GM18870 (cell line): ENCODE measurements at regions not wholly inside any gene's neighbourhood (a gene's known extent, or its start where the extent isn't known, plus 50 kb on each side); places are given as distances from the start of the nearest gene placed in this dataset.

Source experiments
- ATAC-seq: cut with Tn5 transposase; IDR thresholded peaks from one replicate; pipeline ENCODE4 v1.9.1; 2021; ENCODE audit warnings: moderate library complexity; ENCODE audit not compliant: unreplicated experiment

DNA sequence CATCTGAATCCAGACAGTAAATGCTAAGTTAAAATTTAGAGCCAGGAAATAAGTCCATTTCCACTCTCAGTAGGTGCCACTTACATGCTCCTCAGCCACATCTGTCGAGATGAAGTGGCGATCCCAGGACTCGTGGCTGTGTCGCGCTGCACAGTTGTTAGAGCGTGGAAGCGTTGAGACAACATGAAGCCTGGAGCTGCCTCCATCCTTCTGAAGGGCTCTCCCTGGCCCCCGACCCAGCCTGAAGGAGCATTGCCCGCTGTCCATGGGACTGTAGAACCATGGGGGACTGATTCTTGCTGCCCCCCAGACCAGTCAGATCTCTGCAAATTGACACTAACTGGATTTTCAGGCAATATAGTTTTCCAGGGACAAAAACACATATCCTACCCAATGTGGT, 58.9 kb downstream of the IRX1 start:
- no peak for ATAC-seq

DNA sequence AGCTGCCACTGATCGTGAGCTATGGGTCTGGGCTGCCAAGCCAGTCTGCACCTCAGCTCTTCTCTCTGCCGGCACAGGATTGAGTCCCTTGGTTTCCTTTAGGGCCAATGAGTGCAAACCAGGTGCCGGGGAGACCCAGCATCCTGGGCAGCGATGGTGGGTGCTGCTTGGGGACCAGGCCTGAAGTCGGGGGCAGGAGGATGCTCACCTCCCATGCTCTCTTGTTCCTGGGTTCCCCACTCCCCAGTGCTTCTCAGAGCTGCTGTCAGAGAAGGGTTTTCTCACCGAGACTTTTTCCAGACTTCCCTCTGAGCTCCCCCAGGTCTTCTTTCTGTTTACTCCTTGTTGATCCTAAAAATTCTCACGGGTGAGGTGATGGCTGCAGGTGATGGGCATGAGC, 61.2 kb downstream of the IRX1 start:
- no peak for ATAC-seq

DNA sequence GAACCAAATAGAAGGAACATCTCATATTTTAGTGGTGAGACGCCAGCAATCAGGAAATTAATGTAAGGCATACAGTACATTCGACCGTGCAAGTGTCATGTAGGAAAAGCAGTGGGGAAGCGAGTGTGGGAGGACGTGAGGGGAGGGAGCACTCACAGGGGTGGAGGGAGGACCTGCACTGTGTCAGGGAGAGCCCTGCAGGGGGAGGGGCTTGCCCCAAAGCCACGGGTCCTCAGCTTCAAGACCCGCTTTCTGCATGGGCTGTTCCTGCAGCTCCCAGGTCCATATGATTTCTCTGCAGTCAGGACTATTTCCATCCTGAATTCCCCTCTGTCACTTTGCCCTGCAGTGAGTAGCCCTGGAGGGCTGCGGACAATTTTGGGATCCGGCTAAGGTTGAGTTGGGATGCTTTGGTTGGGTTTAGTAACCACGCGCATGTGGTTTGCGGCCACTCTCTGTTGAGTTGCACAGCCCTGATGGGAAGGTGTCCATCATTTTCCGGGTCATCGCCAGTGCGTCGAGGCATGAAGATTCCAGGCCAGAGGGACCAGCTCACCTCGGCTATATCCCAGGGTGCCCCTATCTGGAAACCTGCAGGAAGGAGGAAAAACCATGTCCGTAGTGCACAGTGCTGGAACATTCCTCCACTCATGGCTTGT, 61.9 kb downstream of the IRX1 start:
- ATAC-seq = no peak

DNA sequence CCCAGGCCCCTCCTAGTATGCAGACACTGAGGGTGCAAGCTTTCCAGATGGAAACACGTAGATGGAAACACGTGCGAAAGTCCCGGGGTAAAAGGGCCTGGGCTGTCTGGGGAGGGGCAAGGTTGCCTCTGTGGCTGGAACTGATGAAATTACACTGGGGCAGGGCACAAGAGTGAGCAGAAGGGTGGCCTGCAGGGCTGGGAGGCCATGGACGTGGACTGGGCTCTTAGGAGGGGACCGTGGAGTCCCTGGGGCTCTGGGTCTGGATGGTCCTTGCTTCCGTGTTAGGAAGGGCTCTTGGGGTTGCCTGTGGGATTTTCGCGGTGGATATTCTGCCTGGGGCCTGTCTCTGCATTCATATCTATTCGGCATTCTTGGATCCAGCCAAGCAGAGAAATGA, 63.3 kb downstream of the IRX1 start:
- no peak for ATAC-seq

DNA sequence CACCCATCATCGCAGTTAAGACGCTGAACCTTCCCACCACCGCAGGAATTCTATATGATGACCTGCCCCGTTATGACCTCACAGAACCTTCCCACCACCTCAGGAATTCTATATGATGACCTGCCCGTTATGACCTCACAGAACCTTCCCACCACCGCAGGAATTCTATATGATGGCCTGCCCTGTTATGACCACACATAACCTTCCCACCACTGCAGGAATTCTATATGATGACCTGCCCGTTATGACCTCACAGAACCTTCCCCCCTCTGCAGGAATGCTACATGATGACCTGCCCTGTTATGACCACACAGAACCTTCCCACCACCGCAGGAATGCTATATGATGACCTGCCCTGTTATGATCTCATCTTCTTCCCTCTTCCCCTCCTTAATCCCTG, 64.3 kb downstream of the IRX1 start:
- no peak for ATAC-seq

DNA sequence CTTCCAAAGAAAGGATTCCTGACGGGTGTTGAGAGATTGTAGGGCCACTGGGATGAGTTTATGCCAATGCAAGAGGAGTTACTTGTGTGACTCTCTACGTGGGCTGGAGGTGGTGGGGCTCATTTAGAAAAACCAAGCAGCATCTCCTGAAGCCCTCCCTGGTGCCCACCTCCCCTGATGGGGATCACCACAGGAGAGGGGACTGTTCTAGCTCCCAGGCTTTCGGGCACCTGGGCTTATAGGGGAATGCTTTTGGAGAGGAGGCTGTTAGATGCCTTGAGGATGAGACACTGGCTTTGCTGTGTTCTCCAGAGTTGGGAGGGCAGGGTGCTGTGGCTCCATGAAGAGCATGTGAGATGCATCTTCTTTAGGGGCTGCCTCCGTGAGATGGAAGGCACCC, 65.0 kb downstream of the IRX1 start:
- no peak for ATAC-seq

DNA sequence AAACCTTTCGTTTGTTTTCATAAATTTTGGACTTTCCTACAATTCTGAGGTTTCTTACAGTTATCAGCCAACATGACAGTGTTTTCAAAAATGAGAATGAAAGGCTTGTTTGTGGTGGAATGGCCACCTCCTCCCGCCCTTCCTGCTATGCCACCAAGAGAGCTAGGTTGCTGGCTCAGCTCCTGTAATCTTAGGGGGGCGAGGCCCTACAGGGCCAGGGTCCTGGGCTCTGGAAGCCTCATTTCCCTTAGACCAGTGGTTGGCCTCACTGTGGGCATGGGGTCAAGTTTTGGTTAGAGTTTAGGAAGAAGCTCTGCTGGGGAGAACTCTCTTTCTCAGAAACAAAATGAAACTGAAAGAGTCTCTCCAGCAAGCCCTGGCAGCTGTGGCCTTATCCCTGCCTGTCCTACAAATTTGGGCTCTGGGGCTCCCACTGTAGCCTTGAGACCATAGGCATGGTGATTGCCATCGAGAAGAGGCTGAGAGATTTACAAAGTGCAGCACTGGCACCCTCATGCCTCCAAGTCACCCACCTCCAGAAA, 66.2 kb downstream of the IRX1 start:
- ATAC-seq = no peak

DNA sequence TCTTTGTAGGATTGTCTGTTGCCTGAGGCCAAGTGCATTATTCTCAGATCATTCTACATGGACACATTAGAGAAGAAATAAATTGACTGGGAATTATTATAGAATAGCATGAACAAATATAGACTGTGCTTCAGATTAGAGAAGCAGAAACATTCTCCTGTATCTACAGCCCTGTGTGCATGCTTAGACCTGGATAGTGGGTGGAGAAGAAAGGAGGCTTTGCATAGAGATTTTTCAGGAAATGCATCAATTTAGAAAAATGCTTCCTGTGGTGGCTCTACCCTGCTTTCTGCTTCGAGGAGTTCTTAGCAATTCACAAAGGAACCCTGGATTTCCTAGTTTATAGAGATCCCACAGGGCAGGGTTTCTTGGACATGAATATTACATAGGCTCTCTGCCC, 66.7 kb downstream of the IRX1 start:
- no peak for ATAC-seq

DNA sequence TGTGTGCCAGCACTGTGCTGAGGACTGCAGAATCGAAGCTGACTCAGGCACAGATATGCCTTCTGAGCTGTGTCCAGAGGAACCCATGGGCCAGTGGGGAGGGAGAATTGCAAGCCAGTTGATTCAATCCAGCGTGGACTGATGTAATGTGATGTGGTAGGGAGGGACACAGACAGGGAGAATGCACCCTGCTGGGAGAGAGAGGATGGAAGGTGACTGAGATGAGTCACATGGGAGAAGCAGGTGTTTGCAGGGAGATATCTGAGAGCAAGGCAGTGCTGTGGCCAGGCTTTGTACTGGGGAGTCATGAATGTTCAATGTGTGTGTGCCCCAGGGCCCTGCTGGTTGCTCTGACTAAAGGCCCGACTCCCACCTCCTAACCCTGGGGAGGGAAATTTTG, 75.7 kb downstream of the IRX1 start:
- no peak for ATAC-seq

DNA sequence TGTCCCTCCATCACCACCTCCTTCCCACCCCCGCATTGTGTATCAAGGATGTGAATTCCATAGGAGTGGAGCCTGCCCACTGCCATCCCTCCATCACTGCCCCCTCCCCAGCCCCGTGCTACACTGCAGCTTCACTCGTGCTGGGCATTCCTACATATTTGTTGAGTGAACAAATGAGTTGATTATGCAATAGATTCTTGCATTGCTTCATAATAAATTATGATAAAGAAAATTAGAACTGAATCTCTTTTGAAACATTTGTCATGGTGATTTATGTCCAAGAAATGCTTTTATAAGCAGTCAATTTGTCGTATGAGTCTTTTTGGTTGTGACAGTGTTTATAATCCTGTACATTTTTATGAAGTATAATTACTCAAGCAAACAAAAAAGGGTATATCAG, 83.2 kb downstream of the IRX1 start:
- ATAC-seq = no peak

DNA sequence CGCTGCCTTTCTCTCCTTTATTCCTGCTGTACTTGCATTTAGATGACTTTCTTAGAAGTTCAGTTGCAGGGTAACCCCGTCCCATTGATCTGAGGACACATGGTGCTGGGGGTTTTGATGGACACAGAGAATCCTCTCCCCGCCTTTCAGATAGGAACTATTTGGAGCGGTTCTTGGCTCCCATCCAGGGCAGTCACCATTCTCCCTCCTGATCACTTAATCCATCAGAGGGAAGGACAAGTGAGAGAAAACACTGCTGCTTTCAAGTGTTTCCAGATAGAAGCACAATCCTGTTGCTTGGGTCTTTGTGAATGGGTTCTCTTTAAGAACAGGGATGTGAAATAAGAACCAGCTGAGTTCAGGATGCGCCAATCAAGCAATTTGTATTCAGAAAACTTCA, 85.2 kb downstream of the IRX1 start:
- no peak for ATAC-seq

DNA sequence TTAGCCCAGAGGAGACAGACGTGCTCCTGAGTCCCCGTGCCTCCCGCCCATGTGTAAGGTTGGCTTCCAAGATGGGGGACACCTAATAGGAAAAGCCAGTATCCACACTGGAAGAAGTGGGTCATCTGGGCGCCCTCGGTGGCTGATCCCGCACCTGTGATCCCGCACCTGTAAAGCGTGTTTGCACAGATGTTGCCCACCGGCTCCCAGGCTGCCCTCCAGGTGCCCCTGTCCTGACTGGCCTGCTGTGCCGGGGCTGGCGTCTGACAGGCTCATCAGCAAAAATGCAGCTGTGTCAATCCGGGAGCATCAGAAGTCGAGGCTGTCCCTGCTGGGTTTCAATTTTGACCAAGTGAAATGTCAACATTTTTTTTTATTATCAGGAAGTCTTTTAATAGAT, 88.5 kb downstream of the IRX1 start:
- no peak for ATAC-seq

DNA sequence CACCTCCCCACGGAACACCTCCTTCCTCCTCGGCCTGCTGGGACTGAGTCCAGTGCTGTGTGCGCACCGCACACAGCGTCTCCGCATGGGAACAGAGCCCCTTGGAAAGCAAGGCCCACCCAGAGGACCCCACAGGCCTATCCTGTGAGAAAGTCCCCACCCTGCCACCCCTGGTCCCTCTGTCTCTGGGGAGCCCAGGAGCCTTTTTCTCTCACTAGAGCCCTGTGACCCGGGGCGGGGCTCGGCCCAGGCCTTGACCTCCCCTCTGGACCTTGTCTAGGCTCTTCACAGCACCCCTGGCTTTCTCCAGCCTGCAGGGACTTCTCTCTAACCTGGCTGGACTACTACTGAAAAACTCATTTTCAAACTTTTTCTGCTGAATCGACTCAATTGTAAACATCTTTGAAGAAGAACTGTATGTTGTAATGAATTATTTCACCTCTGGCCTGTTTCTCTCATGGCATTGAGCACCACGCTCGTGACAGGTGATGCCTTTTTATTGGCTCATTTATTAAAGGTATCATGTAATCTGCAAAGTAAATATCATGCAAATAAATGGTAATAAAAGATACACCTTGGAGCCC, 89.2 kb downstream of the IRX1 start:
- ATAC-seq = no peak

DNA sequence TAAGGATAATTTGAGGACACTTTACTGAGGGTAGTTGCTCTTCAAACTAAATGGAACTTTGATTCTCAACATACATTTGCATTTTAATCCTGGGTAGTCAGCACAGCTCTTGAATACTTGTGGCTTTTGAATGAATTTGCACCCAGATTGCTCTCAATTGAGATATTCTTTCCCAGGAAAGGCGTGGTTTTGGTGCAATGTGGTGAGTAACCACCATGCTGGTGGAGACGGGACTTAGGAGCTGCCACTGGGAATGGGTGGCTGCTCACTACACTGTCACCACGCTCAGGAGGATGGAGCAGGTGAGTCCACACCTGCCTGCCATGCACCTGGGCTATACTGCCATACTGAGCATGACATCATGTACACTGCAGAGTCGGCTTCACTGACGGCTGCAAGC, 99.2 kb downstream of the IRX1 start:
- no peak for ATAC-seq

DNA sequence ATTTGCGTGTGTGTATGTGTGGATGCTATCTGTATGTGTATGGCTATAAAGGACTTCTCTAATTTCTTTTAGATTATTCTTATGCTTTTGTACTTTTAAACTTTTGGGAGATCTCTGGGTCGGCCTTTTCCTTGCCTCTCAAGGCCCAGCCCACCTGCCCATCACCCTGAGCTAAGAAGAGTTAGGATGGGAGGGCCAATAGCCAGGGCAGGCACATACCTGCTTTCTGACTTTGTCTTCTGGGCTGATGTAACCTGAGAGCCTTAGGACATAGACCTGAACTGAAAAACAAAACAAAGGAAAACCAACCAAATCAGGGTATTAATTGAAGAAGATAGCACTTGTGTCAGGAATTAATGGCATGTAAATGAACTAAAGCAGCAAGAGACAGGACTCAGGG, 100.2 kb downstream of the IRX1 start:
- no peak for ATAC-seq

DNA sequence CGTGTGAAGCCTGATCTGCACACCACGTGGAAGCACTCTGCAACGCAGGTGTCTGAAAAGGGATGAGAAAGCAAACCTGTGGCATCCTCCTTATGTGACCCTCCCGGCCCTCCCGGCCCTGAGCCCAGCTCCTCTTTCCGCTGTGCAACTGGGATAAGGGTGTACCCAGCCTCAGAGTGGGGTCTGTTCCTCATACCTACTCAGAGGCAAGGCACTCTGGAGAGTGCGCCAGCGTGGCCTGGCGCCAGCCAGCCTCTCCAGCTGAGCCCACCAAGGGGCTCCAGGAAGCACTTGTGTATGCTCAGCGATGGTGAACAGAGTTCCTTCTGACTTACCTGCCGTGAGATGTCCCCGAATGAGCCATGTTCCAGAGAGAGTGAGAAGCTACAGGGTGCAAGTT, 102.8 kb downstream of the IRX1 start:
- no peak for ATAC-seq

DNA sequence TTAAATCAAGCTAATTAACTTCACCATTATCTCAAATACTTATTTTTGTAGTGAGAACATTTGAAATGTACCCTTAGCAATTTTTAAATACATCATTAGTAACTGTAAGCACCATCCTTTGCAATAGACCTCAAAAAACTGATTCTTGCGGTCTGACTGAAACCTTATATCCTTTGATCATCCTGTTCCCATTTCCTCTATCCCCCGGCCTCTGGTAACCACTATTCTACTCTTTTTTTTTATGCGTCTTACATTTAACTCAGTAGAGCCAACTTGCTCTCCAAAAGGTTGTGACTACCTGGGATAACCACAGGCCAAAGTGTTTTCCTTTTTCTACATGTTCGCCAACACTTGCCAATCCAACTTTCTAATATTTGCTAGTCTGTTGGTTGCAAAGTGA, 106.1 kb downstream of the IRX1 start:
- no peak for ATAC-seq

DNA sequence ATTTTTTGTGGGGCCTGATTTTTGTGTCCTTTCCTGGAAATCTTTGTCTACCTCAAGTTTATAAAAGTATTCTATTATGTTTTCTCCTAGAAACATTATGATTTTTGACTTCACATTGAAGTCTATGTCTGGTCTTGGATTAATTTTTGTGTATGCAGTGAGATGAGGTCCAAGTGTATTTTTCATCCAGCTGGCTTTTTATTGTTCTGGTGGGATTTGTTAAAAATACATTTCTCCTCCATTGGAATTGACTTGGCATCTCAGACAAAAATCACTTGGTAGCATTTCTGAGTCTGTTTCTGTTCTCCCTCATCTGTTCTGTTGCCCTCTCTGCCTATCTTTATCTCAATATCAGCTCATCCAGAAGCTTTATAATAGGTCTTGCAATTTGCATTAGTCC, 109.0 kb downstream of the IRX1 start:
- ATAC-seq = no peak

DNA sequence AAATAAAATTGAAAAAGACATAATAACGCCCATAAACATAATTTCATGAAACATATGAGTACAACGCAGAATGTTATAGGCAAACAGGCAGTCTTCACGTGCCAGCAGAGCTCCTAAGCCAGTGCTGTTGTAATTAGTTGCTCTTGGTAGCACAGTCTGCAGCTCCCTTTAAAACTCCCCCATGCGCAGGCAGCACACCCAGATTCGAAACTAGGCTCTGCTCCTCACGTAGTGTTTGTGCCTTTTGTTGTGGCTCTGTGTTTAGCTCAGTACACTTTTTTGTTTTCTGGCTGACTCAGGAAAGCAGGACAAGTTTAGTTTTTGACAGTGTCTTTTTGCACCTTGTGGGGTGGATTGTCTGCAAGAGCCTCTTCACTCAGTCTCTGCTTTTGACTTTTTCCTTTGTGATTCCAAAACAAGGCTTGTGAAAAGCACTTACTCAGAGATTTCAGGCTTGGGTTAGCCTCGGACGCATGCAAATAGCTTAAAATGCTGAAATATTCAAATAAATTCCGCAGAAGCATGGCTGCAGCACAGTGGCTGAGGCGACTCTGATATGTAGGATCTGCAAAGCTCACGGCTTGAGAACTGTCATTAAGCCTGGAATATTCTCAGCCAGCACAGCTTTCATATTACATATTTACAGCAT, 113.6 kb downstream of the IRX1 start:
- ATAC-seq = no peak

DNA sequence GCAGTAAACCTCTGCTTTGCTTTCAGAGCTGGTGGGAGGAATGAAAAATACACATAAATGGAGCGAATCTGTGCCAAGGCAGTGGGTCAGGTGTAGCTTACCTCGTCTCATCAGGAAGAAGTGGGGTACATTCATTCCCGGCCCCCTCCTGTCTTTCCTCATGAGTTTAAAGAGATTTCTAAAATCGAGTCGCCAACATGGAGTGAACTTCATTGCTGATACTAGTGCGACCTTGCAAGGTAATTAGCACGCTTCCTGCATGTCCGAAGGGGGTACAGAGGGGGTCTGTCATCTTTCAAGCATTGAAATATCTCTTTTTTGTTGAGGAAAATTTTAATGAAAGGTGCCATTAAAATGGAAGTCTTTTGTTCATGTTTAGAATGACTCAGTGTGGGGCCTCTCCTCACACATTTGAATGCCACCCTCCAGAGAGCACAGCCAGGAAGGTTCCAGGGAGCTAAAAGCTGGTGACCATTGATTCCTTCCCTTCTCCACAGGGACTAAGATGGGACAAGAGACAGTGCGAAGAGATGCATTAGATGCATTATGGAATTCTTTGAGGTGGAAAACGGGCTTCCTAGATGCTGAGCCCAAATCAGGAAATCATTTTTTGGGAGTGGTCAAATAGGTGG, 114.2 kb downstream of the IRX1 start:
- no peak for ATAC-seq

DNA sequence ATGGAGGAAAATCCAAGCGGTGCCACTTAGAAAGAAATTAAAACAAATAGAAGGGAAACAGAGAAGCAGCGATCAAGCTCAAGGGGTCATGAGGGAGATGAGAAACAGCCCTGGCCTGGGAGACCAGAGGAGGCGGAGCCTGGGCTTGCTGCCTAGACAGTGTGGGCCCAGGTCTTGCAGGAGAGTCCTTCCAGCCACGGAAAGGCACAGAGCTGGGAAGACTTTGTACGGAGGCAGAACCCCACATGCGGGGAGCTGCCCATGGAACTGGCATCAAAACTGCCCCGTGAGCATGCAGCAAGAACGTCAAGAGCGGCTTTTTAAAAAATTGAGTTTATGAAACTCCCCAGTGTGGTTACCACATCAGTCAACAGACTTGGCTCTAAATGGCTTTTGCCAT, 119.4 kb downstream of the IRX1 start:
- no peak for ATAC-seq

DNA sequence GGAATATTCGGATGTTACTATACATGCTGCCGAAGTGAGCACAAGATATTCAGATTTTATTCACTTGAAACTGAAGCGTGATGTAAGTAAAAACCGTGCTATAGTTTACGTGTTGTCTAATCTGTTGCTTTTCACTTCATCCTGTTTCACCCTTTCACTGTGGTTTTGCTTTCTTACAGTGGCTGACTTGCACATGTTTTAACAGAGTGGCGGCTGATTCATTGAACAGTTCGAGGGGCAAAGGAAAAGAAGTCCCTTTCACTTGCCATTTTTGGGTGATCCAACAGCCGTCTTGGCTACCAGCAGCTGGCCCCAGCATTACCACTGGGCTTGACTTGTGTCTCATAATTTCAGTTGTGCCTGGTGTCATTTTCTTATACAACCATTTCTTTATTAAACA, 134.0 kb downstream of the IRX1 start:
- ATAC-seq = no peak
